Caco-2 (cell line): ENCODE measurements at regions not wholly inside any gene's neighbourhood (a gene's known extent, or its start where the extent isn't known, plus 50 kb on each side); places are given as distances from the start of the nearest gene placed in this dataset.

Source experiments
- BruUV-seq: library from RNA; stranded (reverse); fragments of 400-500 nt; replicated peaks from 2 replicates; lab custom pipeline; 2021; lab: Mats Ljungman, UMichigan
- CTCF ChIA-PET: fragments of 300-600 bp; sonication (Branson Sonifier 250); formaldehyde crosslinking; loops from one replicate; lab custom pipeline; 2022; ENCODE audit warnings: antibody characterized with exemption; lab: Charles Lee
- POLR2A ChIA-PET: fragments of 300-600 bp; sonication (Branson Sonifier 250); formaldehyde crosslinking; loops from one replicate; lab custom pipeline; 2022; ENCODE audit warnings: antibody characterized with exemption; lab: Charles Lee
- DNase-seq, 2 experiments: peaks; one replicate each; pipeline versions ENCODE4 v3.0.0 to v3.0.0-alpha.2; 2020 to 2022
- H3K27me3 ChIP-seq: replicated peaks from 2 replicates; pipeline ENCODE4 v1.6.0; 2011; ENCODE audit warnings: low read length; ENCODE audit not compliant: control insufficient read depth, insufficient read depth
- H3K36me3 ChIP-seq: 2 replicates; pipeline ENCODE4 v1.5.1; 2011; ENCODE audit warnings: low read length; ENCODE audit not compliant: control insufficient read depth, insufficient read depth
- H3K4me1 ChIP-seq: fragments of 250-450 bp; sonication (Bioruptor Pico); 2 replicates; pipeline ENCODE4 v1.5.1; 2020; ENCODE audit warnings: mild to moderate bottlenecking
- H3K4me3 ChIP-seq: 2 replicates; pipeline ENCODE4 v1.5.1; 2011; ENCODE audit warnings: low read depth, mild to moderate bottlenecking, control low read depth, low read length
- H3K9me3 ChIP-seq: fragments of 250-450 bp; sonication (Bioruptor Pico); 2 replicates; pipeline ENCODE4 v1.5.1; 2020; ENCODE audit warnings: mild to moderate bottlenecking, moderate library complexity
- H3K27ac Mint-ChIP-seq: one replicate; pipeline ENCODE4 v1.8.0; 2022; ENCODE audit warnings: mixed read lengths; ENCODE audit not compliant: unreplicated experiment
- H3K27me3 Mint-ChIP-seq: one replicate; pipeline ENCODE4 v1.8.0; 2022; ENCODE audit warnings: mixed read lengths; ENCODE audit not compliant: insufficient read depth, unreplicated experiment
- H3K36me3 Mint-ChIP-seq: one replicate; pipeline ENCODE4 v1.8.0; 2022; ENCODE audit warnings: mild to moderate bottlenecking, mixed read lengths; ENCODE audit not compliant: insufficient read depth, unreplicated experiment
- H3K4me1 Mint-ChIP-seq: one replicate; pipeline ENCODE4 v1.8.0; 2022; ENCODE audit warnings: low read depth, mixed read lengths; ENCODE audit not compliant: unreplicated experiment
- H3K4me3 Mint-ChIP-seq: one replicate; pipeline ENCODE4 v1.8.0; 2022; ENCODE audit warnings: mild to moderate bottlenecking, moderate library complexity, mixed read lengths; ENCODE audit not compliant: unreplicated experiment
- H3K9me3 Mint-ChIP-seq: one replicate; pipeline ENCODE4 v1.8.0; 2022; ENCODE audit warnings: mixed read lengths; ENCODE audit not compliant: unreplicated experiment
- CTCF ChIP-seq, 2 experiments: fragments of 200-600 bp in 1 of 2; IDR thresholded peaks; 1 replicate in 1 of 2; 2 replicates in 1 of 2; pipeline versions ENCODE4 v1.5.1 to v1.8.0; 2011 to 2022; ENCODE audit warnings: antibody characterized with exemption in 1 of 2, control low read depth in 1 of 2, inconsistent platforms in 1 of 2, low read depth in 1 of 2, low read length in 1 of 2, mild to moderate bottlenecking in 1 of 2, moderate library complexity in 1 of 2; ENCODE audit not compliant: insufficient read depth in 1 of 2, severe bottlenecking in 1 of 2, unreplicated experiment in 1 of 2
- intact Hi-C: fragments of 100-400 bp; cut with micrococcal nuclease; formaldehyde crosslinking; loops from one replicate; pipeline ENCODE4 v1.10.0; 2022; ENCODE audit not compliant: unreplicated experiment

DNA sequence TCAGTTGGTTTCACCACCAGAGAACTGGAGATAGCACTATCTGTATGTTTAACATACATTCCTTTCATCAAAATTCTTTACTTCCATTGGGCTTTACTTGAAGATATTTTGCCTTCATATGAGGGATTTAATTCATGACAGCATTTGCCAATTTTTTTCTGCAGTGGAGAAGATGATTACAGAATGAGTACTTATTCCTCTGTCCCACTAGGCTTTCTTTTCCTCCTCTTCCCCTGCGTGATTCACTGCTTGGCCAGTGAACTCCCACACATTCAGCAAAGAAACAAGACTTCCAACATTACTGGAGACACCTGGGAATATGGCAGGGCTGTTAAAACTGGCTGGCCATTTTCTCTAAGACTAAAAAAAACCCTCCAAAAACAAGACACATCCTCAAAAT lies 425.8 kb upstream of the KCNH7 start:
- H3K4me3 ChIP-seq, result no peak overlapping the region
- no peak for TF ChIP-seq CTCF (IDR thresholded peaks at IDR 0.05; ENCODE audit: insufficient read depth in 1 of 2, low read depth in 1 of 2, low read length in 1 of 2, severe bottlenecking in 1 of 2, unreplicated experiment in 1 of 2)
- ChIA-PET CTCF (no interaction called here), POLR2A (no interaction called here)
- no peaks in the 10 kb centered on the region for H3K4me1 ChIP-seq
- Mint-ChIP-seq H3K27ac (no peak overlapping the region), H3K4me3 (no peak overlapping the region), H3K27me3 (no peaks in the 10 kb centered on the region), H3K4me1 (no peaks in the 10 kb centered on the region), H3K9me3 (no peaks in the 10 kb centered on the region), H3K36me3 (no peaks in the 10 kb centered on the region)
- BruUV-seq, result no TSS peak
- no peak for DNase-seq
- no peaks in the 10 kb centered on the region for H3K9me3 ChIP-seq
- H3K27me3 ChIP-seq, result no peaks in the 10 kb centered on the region
- no peaks in the 10 kb centered on the region for H3K36me3 ChIP-seq
- intact Hi-C loops, result no loop called here

GRCh38 chr2:163259489-163259888 lies 420.9 kb upstream of the KCNH7 start:
- POLR2A ChIA-PET, result no interaction called here
- Histone ChIP-seq H3K4me3 (no peak overlapping the region), H3K27me3 (no peaks in the 10 kb centered on the region), H3K9me3 (no peaks in the 10 kb centered on the region), H3K4me1 (no peaks in the 10 kb centered on the region), H3K36me3 (no peaks in the 10 kb centered on the region)
- no peak overlapping the region for H3K4me3 Mint-ChIP-seq
- no peaks in the 10 kb centered on the region for H3K9me3 Mint-ChIP-seq
- no peak for DNase-seq
- no peaks in the 10 kb centered on the region for H3K4me1 Mint-ChIP-seq
- no TSS peak for BruUV-seq
- intact Hi-C loops, result no loop called here
- H3K36me3 Mint-ChIP-seq, result no peaks in the 10 kb centered on the region
- H3K27me3 Mint-ChIP-seq, result no peaks in the 10 kb centered on the region
- no peak for TF ChIP-seq CTCF (IDR thresholded peaks at IDR 0.05; ENCODE audit: insufficient read depth in 1 of 2, low read depth in 1 of 2, low read length in 1 of 2, severe bottlenecking in 1 of 2, unreplicated experiment in 1 of 2)
- CTCF ChIA-PET, result no interaction called here
- H3K27ac Mint-ChIP-seq, result no peak overlapping the region

DNA sequence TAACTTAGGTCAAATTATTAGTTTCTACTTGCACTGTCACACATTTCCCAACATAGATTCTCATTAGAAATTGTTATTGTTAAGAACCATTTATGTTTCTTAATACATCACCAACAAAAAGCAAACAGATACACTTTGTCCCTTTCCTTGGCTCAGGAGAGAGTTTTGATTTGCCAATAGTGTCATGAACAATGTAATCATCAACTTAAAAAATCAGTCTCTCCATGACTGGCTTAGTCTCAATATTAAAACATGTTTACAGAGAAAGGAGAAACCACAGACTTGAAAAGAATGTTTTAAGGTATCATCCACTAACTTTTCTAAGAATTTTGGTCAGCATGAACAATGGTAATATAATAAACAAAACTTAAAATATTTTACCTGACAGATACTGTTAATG lies 416.5 kb upstream of the KCNH7 start:
- Histone ChIP-seq H3K4me3 (no peak overlapping the region), H3K36me3 (no peaks in the 10 kb centered on the region), H3K9me3 (no peaks in the 10 kb centered on the region), H3K4me1 (no peaks in the 10 kb centered on the region), H3K27me3 (no peaks in the 10 kb centered on the region)
- Mint-ChIP-seq H3K4me3 (no peak overlapping the region), H3K4me1 (no peaks in the 10 kb centered on the region), H3K27ac (no peak overlapping the region), H3K36me3 (no peaks in the 10 kb centered on the region), H3K9me3 (no peaks in the 10 kb centered on the region), H3K27me3 (peaks cover 6% of the 10 kb centered on the region)
- intact Hi-C loops, result no loop called here
- no peak for TF ChIP-seq CTCF (IDR thresholded peaks at IDR 0.05; ENCODE audit: insufficient read depth in 1 of 2, low read depth in 1 of 2, low read length in 1 of 2, severe bottlenecking in 1 of 2, unreplicated experiment in 1 of 2)
- CTCF ChIA-PET, result no interaction called here
- POLR2A ChIA-PET, result no interaction called here
- no TSS peak for BruUV-seq
- no peak for DNase-seq
